Peyer's patch (tissue), 4 donors: ENCODE measurements at regions not wholly inside any gene's neighbourhood (a gene's known extent, or its start where the extent isn't known, plus 50 kb on each side); places are given as distances from the start of the nearest gene placed in this dataset.

ENCODE experiments used
- POLR2A ChIP-seq, 2 donors: fragments of 450-650 bp; IDR thresholded peaks; one replicate each; pipeline ENCODE4 v1.5.1; 2017; ENCODE audit warnings: antibody characterized with exemption in 2 of 2, mild to moderate bottlenecking in 2 of 2, moderate library complexity in 2 of 2
- TF ChIP-seq, protein P1 (sequence below), 6 experiments: fragments of 450-650 bp in 4 of 6; fragments of 200-600 bp in 2 of 6; sonication (generic) in 1 of 6; IDR thresholded peaks; one replicate each; pipeline ENCODE4 v1.5.1; 2017 to 2019; ENCODE audit warnings: antibody characterized with exemption in 6 of 6, mild to moderate bottlenecking in 3 of 6, moderate library complexity in 1 of 6

DNA sequence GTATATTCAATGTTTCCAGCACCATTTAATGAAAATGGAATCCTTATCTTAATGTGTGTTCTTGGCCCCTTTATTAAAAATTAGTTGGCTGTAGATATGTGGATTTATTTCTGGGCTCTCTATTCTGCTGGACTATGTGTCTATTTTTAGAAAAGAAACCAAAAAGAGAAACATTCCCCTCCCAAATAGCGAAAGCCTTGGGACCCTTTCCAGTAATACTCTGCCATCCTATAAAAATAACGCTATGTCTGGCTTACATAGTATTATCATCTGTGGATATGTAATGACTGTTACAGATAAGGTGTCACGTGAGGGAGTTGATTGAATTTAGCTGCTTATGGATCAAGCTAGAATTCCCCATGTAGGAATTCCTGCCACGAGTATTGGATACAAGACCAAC lies 279.3 kb upstream of the KIF2B start:
- TF ChIP-seq, protein P1, sequence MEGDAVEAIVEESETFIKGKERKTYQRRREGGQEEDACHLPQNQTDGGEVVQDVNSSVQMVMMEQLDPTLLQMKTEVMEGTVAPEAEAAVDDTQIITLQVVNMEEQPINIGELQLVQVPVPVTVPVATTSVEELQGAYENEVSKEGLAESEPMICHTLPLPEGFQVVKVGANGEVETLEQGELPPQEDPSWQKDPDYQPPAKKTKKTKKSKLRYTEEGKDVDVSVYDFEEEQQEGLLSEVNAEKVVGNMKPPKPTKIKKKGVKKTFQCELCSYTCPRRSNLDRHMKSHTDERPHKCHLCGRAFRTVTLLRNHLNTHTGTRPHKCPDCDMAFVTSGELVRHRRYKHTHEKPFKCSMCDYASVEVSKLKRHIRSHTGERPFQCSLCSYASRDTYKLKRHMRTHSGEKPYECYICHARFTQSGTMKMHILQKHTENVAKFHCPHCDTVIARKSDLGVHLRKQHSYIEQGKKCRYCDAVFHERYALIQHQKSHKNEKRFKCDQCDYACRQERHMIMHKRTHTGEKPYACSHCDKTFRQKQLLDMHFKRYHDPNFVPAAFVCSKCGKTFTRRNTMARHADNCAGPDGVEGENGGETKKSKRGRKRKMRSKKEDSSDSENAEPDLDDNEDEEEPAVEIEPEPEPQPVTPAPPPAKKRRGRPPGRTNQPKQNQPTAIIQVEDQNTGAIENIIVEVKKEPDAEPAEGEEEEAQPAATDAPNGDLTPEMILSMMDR (IDR thresholded peaks at IDR 0.05): no peak
- TF ChIP-seq POLR2A (IDR thresholded peaks at IDR 0.05): no peak
